Activated gamma-delta T cell treated with Interleukin-2 at 50 U/mL for 16 hours (primary cell): ENCODE measurements at regions not wholly inside any gene's neighbourhood (a gene's known extent, or its start where the extent isn't known, plus 50 kb on each side); places are given as distances from the start of the nearest gene placed in this dataset.

Experiments
- DNase-seq: peaks from one replicate; pipeline ENCODE4 v3.0.0-alpha.2; 2020

GRCh38 chr1:29824025-29824424 lies 587.7 kb downstream of the PTPRU start:
- DNase-seq = no peak

- DNase-seq = no peak
Measured at GRCh38 chr1:29823561-29823960, 587.2 kb downstream of the PTPRU start.

DNA sequence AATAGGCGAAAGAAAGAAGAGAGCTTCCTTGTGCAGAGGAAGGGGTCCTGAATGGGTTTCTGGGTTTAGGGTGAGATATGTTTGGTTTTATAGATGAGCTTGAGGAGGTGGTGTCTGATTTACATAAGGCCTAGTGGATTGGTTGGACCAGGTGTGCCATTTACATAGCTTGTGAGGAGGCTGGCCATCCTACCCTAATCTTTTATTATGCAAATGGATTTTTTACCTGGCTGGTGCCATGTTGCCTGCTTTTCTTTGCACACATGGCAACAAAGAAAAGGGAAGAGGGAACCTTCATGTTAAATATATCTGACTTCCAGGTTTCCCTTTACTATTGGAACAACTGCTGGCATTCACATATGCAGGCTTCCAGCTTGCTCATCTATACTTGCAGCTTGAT lies 585.3 kb downstream of the PTPRU start:
- no peak for DNase-seq

GRCh38 chr1:29820401-29820800 lies 584.1 kb downstream of the PTPRU start:
- no peak for DNase-seq

- DNase-seq = no peak
Measured at GRCh38 chr1:29812408-29813135, 576.2 kb downstream of the PTPRU start.

DNA sequence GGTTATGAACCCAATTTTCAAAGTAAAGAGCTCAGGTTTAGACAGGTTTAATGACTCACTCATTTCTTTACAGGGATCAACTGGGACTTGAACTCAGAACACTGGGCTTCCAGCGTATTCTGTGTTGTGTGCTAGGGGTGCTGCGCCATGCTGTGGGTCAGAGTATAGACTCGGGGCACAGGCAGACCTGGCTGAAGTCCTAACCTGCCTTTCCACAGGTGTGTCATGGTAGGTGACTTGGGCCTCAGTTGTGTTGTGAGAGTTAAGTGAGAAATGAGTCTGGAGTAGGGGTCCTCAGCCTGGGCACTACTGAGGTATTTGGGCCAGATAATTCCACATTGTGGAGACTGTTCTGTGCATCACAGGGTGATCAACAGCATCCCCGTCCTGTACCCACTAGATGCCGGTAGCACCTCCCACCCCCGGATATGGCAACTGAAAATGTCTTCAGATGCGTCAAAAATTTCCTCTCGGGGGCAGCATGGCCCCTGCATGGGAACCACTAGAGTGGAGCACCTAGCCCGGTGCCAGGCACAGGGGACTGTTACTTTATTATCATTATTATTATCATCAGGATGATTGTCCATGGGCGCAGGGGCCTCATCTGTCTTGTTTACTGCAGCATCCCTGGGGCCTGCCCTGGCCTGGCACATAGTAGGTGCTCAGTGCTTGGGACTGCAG lies 575.5 kb downstream of the PTPRU start:
- DNase-seq = no peak

DNA sequence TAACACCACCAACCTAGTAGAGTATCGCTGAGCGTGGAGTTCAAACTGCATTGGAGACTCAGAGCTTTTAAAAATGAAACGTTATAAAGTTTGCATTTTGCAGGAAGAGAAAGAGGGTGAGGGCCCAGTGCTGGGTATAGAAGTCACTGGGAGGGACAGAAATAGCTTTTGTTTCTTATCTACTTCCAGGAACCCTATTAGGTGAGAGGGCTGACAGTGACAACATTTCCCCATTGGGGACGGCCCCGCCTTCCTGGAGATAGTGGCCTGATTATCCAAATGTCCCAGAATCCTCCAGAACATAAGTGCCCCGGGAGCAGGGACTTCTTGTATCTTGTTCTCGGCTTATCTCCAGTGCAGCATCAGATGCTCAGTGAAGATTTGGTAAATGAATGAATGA lies 574.9 kb downstream of the PTPRU start:
- no peak for DNase-seq

- no peak for DNase-seq
Measured at GRCh38 chr1:29810121-29811120, 574.1 kb downstream of the PTPRU start.

GRCh38 chr1:29809446-29810120 lies 573.3 kb downstream of the PTPRU start:
- no peak for DNase-seq

DNA sequence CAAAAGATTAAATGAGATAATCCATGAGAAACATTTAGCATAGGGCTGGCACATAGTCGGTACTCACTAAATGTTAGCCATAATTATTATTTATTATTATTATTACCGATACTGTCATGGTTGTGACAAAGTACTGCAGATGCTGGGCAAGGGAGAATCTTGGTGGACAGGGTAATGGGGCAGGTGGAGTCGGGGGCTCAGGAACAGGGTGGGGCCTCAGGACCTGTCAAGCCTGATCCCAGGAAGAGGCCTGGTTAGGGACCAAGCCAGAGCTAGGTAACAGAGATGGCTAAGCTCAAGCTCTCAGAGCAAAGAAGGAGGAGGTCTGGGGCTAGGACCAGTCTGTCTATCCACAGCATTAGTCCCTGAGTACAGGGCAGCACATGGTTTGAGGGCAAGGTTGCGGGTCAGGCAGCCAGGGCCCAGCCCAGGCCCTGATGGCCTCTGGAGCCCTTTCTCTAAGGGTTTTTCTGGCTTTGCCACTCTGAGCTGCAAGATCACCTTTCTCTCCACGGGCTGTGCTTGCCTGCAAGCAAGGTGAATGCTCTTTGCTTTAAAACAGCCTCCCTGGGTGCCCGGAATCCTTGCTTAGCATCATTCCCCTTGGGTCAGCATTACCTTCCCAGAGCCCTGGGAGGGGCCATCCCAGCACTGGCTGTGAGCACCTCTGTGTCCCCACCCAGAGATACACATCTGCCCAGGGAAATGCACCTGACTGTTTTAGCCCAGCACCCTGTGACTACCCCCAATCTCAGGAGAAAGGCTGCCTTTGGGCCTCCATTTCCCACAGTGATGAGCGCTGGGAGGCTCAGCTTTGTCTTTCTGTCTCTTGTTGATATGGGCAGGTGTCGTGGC lies 572.0 kb downstream of the PTPRU start:
- no peak for DNase-seq

DNA sequence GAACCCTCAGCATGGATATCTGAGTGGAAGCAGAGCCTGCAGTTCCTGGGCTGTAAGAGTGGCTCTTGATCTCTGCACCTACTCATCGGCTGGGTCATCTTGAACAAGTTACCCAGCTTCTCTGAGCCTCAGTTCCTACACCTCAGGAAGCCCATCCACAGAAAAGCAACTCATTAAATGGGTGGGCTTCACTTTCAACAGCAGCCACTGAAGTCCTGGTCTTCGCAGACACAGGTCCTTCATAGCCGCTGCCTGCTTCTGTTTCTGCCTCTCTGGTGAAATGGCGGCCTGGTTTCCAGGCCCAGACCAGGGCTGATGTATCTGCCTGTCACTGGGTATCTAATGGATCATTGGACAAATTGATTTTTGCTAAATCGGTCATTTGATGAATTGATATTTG lies 571.4 kb downstream of the PTPRU start:
- DNase-seq = no peak

DNA sequence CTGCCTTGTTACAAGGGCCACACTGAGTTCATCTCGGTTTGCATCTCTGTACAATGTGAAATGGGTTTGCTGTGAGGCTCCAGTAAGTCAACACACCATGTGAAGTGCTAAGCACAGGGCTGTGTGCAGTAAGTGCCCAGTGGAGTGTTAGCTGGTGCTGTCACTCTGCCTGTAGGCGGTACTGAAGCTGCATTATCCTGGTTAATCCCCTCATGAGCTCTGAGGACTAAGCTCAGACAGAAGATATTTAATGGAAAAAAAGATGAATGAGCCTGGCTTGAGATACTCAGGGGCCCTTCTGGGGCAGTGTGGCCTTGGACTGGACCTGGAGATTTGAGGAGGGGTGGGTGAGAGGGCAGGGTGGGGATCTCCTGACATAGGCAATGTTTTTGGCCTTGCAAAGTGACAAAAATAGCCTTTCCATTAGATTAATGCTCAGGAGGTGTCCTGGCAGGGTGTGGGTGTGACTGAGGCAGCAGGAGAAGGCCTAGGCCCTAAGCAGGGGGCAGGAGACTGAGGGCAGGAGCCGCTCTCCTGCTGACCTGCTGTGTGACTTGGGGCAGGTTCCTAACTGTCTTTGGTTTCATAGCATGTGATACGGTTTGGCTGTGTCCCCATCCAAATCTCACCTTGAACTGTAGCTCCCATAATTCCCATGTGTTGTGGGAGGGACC lies 570.5 kb downstream of the PTPRU start:
- no peak for DNase-seq

DNA sequence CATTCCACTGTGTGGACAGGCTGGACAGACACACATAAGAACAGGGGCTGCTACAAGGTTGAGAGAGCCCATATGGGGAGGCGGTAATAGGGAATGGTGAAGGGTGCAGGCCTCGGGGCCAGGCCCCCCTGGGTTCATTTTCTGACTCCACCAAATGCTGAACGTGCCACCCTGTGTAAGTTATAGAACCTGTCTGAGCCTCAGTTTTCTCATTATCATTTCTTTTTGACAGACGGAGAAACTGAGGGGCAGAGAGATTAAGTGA lies 569.5 kb downstream of the PTPRU start:
- no peak for DNase-seq

DNA sequence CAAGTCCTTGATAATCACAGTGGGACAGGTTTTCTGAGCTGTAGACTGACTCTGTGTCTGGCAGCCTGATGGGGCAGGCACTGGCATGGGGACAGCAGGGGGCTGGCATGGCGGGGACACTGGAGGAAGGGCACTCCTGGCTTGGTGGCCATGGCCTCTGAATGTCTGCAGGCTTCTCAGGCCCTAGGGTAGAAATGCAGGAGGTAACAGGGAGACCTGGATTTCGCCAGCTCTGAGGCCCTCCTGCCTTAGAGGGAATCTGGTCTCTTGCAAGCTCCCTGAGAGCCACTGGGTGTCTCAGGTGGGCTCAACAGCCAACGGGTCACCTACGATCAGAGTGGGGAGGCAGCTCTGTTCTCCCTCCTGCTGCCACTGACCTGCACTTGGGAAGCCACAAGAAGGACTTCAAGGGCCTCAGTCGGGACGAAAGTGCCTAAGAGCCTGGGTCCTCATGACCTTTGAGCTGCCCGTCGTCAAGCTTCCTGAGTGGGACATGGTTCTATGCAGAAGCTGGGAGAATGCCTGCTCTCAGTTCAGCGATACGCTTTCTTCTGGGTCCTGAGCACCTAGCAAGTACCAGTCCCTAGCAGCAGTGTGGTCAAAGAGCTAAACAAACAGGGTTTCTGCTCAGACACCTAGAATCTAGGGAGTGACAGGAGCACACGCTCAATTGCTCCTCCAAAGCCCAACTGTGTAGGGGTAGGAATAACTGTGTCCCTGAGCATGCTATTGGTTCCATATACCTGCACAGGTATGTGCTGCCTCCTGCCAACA lies 569.0 kb downstream of the PTPRU start:
- DNase-seq = no peak

DNA sequence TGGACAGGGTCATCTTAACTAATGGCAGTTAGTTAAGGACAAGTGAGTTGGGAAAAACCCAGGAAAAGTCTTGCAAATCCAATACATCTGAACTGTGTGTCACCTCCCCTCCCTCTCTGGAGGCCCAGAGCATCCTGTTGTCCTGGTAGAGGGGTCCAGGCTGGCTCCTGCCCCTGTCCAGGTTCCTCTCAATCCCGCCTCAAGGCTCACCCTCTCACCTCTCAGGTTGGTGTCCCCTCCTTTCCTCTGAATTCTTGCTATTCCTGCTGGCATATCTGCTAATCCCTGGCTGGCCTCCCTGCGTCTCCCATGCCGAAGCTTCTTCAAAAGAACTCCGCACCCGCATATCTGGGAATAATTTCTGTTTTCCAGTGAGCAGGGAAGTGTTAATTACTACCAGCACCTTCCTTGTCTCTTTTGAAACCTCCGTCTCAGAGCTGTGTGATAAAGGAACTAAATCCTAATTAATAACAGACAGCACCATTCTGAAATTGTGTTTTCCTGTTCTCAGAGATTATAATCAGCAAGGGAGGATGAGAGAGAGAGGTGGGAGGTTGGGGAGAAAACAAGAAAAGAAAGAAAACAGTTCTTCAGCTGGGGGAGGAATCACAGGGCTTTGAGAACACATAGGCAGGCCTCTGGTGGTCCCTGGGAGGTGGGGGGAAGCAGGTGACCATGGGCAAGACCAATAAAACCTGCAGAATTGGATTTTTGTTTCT lies 568.0 kb downstream of the PTPRU start:
- no peak for DNase-seq

- no peak for DNase-seq
Measured at GRCh38 chr1:29803486-29803885, 567.2 kb downstream of the PTPRU start.

DNA sequence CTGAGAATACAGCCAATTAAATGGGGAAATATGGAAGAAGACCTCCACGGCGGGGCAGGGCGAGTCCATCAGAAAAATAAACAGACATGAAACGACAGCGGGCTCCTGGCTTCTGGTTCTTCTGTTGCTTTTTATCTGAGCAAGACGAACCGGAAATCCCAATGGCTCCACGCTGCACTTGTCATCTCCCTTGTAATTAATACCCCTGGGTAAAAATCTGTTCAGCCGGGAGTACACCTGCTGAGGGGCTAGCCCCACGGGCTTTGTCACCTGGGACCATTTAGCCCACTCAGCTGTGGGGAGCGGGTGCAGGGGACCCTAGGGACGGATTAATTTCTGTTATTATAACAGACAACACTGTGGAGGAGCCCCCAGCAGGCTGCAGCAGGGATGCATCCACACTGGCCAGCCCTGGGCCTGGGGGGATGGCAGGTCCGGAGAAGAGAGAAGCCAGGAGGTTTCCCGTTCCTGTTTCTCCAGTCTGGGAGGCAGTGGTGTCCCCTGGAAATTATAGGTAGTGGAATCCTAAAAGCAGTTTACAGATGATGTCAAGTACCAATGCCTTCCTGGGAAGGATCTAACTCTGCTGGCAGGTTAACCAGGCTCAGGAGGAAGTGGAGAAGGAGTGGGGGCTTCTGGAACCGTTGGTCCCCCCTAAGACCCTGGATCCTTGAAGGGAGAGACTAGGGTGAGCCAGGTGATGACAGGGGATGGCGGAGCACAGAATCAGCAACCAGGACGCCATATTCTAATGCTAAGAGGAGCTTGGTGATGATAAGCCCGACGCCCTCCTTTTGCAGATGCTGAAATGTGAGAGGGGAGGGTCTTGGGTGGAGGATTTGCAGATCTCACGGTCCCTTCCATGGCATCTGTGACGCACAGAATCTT lies 566.1 kb downstream of the PTPRU start:
- DNase-seq = no peak

DNA sequence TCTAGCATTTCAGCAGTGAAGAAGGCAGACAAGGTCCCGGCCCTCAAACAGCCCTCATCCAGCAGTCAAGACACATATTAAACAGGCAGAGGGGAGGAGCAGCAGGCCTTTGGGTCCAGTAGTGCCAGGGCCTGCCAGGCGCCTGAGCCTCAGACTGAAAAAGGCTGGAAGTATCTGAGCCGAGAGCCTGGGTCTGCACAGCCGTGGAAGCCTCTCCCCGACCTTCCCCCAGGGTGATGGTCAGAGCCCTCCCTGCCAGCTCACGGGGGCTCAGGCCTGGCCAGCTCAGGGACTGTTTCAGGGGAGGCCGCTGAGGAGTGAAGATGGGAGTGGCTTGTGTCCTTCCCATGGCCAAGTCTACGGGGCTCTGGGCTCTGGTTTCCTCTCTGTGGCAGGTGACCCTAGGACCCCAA lies 565.2 kb downstream of the PTPRU start:
- no peak for DNase-seq

DNA sequence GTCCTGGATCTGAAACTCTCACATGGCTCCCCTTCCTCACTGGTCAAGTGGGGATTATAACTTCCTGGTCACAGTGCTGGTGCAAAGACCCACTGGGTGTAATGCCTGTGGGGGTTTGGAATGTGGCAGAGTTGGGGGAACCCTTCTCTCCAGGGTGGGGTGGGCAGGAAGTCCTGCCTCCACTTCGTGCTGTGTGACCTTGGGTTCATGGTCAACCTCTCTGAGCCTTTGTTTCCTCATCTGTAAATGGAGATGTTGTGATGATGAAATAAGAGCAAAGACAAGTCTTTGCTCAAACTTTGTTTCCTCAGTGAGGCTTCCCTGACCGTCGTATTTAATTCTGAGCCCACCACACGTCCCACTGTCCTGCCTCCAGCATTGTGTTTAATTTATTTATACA lies 564.7 kb downstream of the PTPRU start:
- no peak for DNase-seq
